ENCODE measurements at regions not wholly inside any gene's neighbourhood (a gene's known extent, or its start where the extent isn't known, plus 50 kb on each side); places are given as distances from the start of the nearest gene placed in this dataset.

- Histone ChIP-seq H3K4me3 (no peak overlapping the region), H3K36me3 (ENCODE audit: low read depth) (no peaks in the 10 kb centered on the region), H3K9me3 (no peaks in the 10 kb centered on the region), H3K4me1 (ENCODE audit: low read depth) (no peaks in the 10 kb centered on the region)
- no peak for TF ChIP-seq CTCF (IDR thresholded peaks at IDR 0.05)
- ATAC-seq, result no peak
- no peak for DNase-seq
- intact Hi-C loops (cut with DNase I, micrococcal nuclease), result no loop called here
Measured at GRCh38 chr13:103315711-103316110, 249.5 kb upstream of the SLC10A2 start.

- H3K9me3 ChIP-seq, result no peaks in the 10 kb centered on the region
- no peak overlapping the region for H3K4me3 ChIP-seq
- ATAC-seq, result no peak
- TF ChIP-seq CTCF (IDR thresholded peaks at IDR 0.05), result no peak
- no peaks in the 10 kb centered on the region for H3K4me1 ChIP-seq (ENCODE audit: low read depth)
- no peaks in the 10 kb centered on the region for H3K36me3 ChIP-seq (ENCODE audit: low read depth)
- intact Hi-C loops (cut with DNase I, micrococcal nuclease), result no loop called here
- no peak for DNase-seq
Measured at GRCh38 chr13:103312467-103312866, 246.2 kb upstream of the SLC10A2 start.

GRCh38 chr13:103308667-103309066, 242.4 kb upstream of the SLC10A2 start:
- TF ChIP-seq CTCF (IDR thresholded peaks at IDR 0.05), result no peak
- DNase-seq (no peak), ATAC-seq (no peak)
- Histone ChIP-seq H3K4me1 (ENCODE audit: low read depth) (no peaks in the 10 kb centered on the region), H3K4me3 (no peak overlapping the region), H3K36me3 (ENCODE audit: low read depth) (no peaks in the 10 kb centered on the region), H3K9me3 (no peaks in the 10 kb centered on the region)
- intact Hi-C loops (cut with DNase I, micrococcal nuclease), result no loop called here

- Histone ChIP-seq H3K36me3 (ENCODE audit: low read depth) (no peaks in the 10 kb centered on the region), H3K4me3 (no peak overlapping the region), H3K9me3 (no peaks in the 10 kb centered on the region), H3K4me1 (ENCODE audit: low read depth) (no peaks in the 10 kb centered on the region)
- no peak for TF ChIP-seq CTCF (IDR thresholded peaks at IDR 0.05)
- no peak for ATAC-seq
- intact Hi-C loops (cut with DNase I, micrococcal nuclease), result no loop called here
- DNase-seq, result no peak
Measured at GRCh38 chr13:103306163-103306562, 239.9 kb upstream of the SLC10A2 start.

GRCh38 chr13:103303078-103303651, 236.9 kb upstream of the SLC10A2 start:
- Histone ChIP-seq H3K36me3 (ENCODE audit: low read depth) (no peaks in the 10 kb centered on the region), H3K9me3 (no peaks in the 10 kb centered on the region), H3K4me3 (no peak overlapping the region), H3K4me1 (ENCODE audit: low read depth) (no peaks in the 10 kb centered on the region)
- ATAC-seq, result no peak
- no peak for TF ChIP-seq CTCF (IDR thresholded peaks at IDR 0.05)
- intact Hi-C loops (cut with DNase I, micrococcal nuclease), result no loop called here
- no peak for DNase-seq

GRCh38 chr13:103302676-103303075, 236.5 kb upstream of the SLC10A2 start:
- no peak for TF ChIP-seq CTCF (IDR thresholded peaks at IDR 0.05)
- no peak for DNase-seq

More at GRCh38 chr13:103302676-103303075, 236.5 kb upstream of the SLC10A2 start:
- intact Hi-C loops (cut with DNase I, micrococcal nuclease), result no loop called here
- Histone ChIP-seq H3K36me3 (ENCODE audit: low read depth) (no peaks in the 10 kb centered on the region), H3K9me3 (no peaks in the 10 kb centered on the region), H3K4me1 (ENCODE audit: low read depth) (no peaks in the 10 kb centered on the region), H3K4me3 (no peak overlapping the region)
- no peak for ATAC-seq
